ENCODE measurements at regions not wholly inside any gene's neighbourhood (a gene's known extent, or its start where the extent isn't known, plus 50 kb on each side); places are given as distances from the start of the nearest gene placed in this dataset.

DNA sequence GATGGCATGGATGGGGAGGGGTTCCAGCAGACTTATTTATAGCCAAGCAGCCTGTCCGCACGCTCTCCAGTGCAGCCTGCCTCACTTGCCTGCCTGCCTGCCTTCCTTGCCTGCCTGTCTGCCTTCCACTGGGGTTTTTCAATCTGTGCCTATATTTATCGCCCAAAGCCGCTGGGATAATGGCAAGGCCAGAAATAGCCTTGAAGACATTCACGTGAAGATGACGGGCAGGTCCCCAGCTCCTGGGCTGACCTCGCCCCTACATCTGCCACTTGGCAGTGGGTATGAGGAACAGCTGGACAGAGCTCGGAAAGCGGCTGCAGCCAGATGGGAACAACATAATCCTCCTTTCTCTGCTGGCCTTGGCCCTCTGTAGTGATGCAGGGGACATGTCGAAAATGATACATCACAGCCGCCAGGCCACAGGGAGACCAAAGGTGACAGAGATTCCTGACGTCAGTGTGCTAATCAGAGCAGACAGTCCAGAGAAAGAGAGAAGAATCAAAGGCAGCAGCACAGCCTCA, 53.3 kb downstream of the PITPNM2 start:
- no peaks in the 10 kb centered on the region for H3K9me1 ChIP-seq (replicated peaks; ENCODE audit: control insufficient read depth, extremely low read depth, insufficient read depth, low read length)
- no peak for TF ChIP-seq POLR2A (IDR thresholded peaks at IDR 0.05; ENCODE audit: low read depth, low read length)
- peaks cover 7% of the 10 kb centered on the region for H3K4me1 ChIP-seq (ENCODE audit: control insufficient read depth, extremely low read depth, insufficient read depth, low read length)
- no peak overlapping the region for H3K4me3 ChIP-seq (replicated peaks in 1 of 3; ENCODE audit: insufficient read depth in 1 of 3, low read depth in 1 of 3, low read length in 3 of 3)
- no peaks in the 10 kb centered on the region for H3K36me3 ChIP-seq (ENCODE audit: control insufficient read depth in 2 of 2, extremely low read depth in 1 of 2, insufficient read depth in 2 of 2, low read length in 2 of 2)
- CTCF ChIA-PET = no interaction called here
- FAIRE-seq (no peak), DNase-seq (ENCODE audit: low read depth, low spot score) (no peak)
- intact Hi-C loops (cut with micrococcal nuclease) (no loop called here), dilution Hi-C loops (cut with MboI; ENCODE audit: extremely low pct_ligation_motif_present, low sequenced_read_pairs) (no loop called here)
- H3K9me3 ChIP-seq (replicated peaks; ENCODE audit: control insufficient read depth, insufficient read depth, low read length) = no peaks in the 10 kb centered on the region
- POLR2A ChIA-PET = no interaction called here
- no peaks in the 10 kb centered on the region for H4K20me1 ChIP-seq (replicated peaks; ENCODE audit: control insufficient read depth, extremely low read depth, insufficient read depth, low read length)
- H2AFZ ChIP-seq (ENCODE audit: low read depth, low read length) = no peak overlapping the region
- no peak overlapping the region for H3K9ac ChIP-seq (replicated peaks; ENCODE audit: extremely low read depth, insufficient read depth, low read length)
- no peaks in the 10 kb centered on the region for H3K27me3 ChIP-seq (ENCODE audit: control insufficient read depth in 2 of 2, insufficient read depth in 2 of 2, low read length in 2 of 2)
- no peak overlapping the region for H3K27ac ChIP-seq (ENCODE audit: insufficient read depth, low read depth, low read length)
- H3K79me2 ChIP-seq (ENCODE audit: control insufficient read depth, insufficient read depth, low read length) = no peaks in the 10 kb centered on the region
- no TSS peak for BruUV-seq (replicated peaks)
- H3K4me2 ChIP-seq (ENCODE audit: insufficient read depth, low read length) = no peak overlapping the region

DNA sequence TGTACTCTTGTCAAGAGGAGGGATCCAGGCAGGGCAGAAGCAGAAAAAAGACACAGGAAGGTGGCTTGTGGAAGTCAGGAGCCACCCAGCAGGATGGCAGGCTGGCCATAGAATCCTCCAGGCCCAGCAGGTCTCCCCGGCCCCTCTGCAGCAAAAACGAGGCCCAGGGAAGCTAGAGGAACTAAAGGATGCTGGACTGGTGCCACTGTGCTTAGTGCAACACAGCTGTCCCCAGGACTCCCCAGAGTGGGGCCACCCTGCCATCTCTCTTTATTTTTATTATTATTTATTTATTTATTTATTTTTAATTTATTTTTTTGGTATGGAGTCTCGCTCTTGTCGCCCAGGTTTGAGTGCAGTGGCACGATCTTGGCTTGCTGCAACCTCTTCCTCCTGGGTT, 54.1 kb downstream of the PITPNM2 start:
- DNase-seq (ENCODE audit: low read depth, low spot score) (no peak), FAIRE-seq (no peak)
- H3K9me1 ChIP-seq (replicated peaks; ENCODE audit: control insufficient read depth, extremely low read depth, insufficient read depth, low read length) = no peaks in the 10 kb centered on the region
- no TSS peak for BruUV-seq (replicated peaks)
- H3K36me3 ChIP-seq (ENCODE audit: control insufficient read depth in 2 of 2, extremely low read depth in 1 of 2, insufficient read depth in 2 of 2, low read length in 2 of 2) = no peaks in the 10 kb centered on the region
- POLR2A ChIA-PET = no interaction called here
- peaks cover 7% of the 10 kb centered on the region for H3K4me1 ChIP-seq (ENCODE audit: control insufficient read depth, extremely low read depth, insufficient read depth, low read length)
- no peaks in the 10 kb centered on the region for H3K79me2 ChIP-seq (ENCODE audit: control insufficient read depth, insufficient read depth, low read length)
- CTCF ChIA-PET = interaction anchor here (1.1 to 1.4 kb wide), 2 partner anchors 38 to 53 kb away, joined by 3 read pairs; no protein-coding TSS in a partner anchor
- dilution Hi-C loops (cut with MboI; ENCODE audit: extremely low pct_ligation_motif_present, low sequenced_read_pairs) (no loop called here), intact Hi-C loops (cut with micrococcal nuclease) (no loop called here)
- no peak for TF ChIP-seq EZH2 (IDR thresholded peaks at IDR 0.05; ENCODE audit: borderline replicate concordance, low read depth, low read length, severe bottlenecking)
- TF ChIP-seq CTCF (IDR thresholded peaks at IDR 0.05; ENCODE audit: extremely low read depth in 1 of 2, insufficient read depth in 1 of 2, low read depth in 1 of 2, low read length in 2 of 2) = no peak
- TF ChIP-seq MYC (IDR thresholded peaks at IDR 0.05; ENCODE audit: low read depth, low read length) = no peak
- no peak for TF ChIP-seq JUN (IDR thresholded peaks at IDR 0.05; ENCODE audit: borderline replicate concordance, insufficient read depth, insufficient read length, low read depth)
- no peak for TF ChIP-seq GATA2 (IDR thresholded peaks at IDR 0.05; ENCODE audit: insufficient read depth, insufficient read length, low read depth, low read length)
- no peak overlapping the region for H3K4me2 ChIP-seq (ENCODE audit: insufficient read depth, low read length)
- H2AFZ ChIP-seq (ENCODE audit: low read depth, low read length) = no peak overlapping the region
- no peaks in the 10 kb centered on the region for H3K27me3 ChIP-seq (ENCODE audit: control insufficient read depth in 2 of 2, insufficient read depth in 2 of 2, low read length in 2 of 2)
- no peaks in the 10 kb centered on the region for H3K9me3 ChIP-seq (replicated peaks; ENCODE audit: control insufficient read depth, insufficient read depth, low read length)
- no peak overlapping the region for H3K9ac ChIP-seq (replicated peaks; ENCODE audit: extremely low read depth, insufficient read depth, low read length)
- no peaks in the 10 kb centered on the region for H4K20me1 ChIP-seq (replicated peaks; ENCODE audit: control insufficient read depth, extremely low read depth, insufficient read depth, low read length)
- no peak overlapping the region for H3K4me3 ChIP-seq (replicated peaks in 1 of 3; ENCODE audit: insufficient read depth in 1 of 3, low read depth in 1 of 3, low read length in 3 of 3)
- H3K27ac ChIP-seq (ENCODE audit: insufficient read depth, low read depth, low read length) = no peak overlapping the region

Data from endothelial cell of umbilical vein (primary cell).